B cell (primary cell): ENCODE measurements at regions not wholly inside any gene's neighbourhood (a gene's known extent, or its start where the extent isn't known, plus 50 kb on each side); places are given as distances from the start of the nearest gene placed in this dataset.

ENCODE experiments used
- ATAC-seq: fragments of 200-7000 bp; cut with Tn5 transposase; one replicate; pipeline ENCODE4 v1.10.0; 2021; ENCODE audit warnings: low read depth, mild to moderate bottlenecking, moderate number of reproducible peaks, moderate library complexity
- CTCF ChIA-PET: fragments of 350-600 bp; sonication (Branson Sonifier 250); formaldehyde crosslinking; loops from one replicate; lab custom pipeline; 2021; ENCODE audit warnings: antibody characterized with exemption, inconsistent platforms; lab: Charles Lee
- POLR2A ChIA-PET: fragments of 350-600 bp; sonication (Branson Sonifier 250); formaldehyde crosslinking; loops from one replicate; lab custom pipeline; 2021; ENCODE audit warnings: antibody characterized with exemption; lab: Charles Lee
- DNase-seq: peaks from one replicate; pipeline ENCODE4 v3.0.0; 2013
- H2AFZ ChIP-seq: 2 replicates; pipeline ENCODE4 v1.6.1; 2012; ENCODE audit warnings: mild to moderate bottlenecking, low read depth, low read length; ENCODE audit not compliant: insufficient read depth, poor library complexity, severe bottlenecking
- H3K27ac ChIP-seq, 2 donors: 1 replicate in 1 of 2; 2 replicates in 1 of 2; pipeline ENCODE4 v1.5.1; 2012 to 2013; ENCODE audit warnings: low read length in 2 of 2, mild to moderate bottlenecking in 2 of 2, moderate library complexity in 1 of 2
- H3K27me3 ChIP-seq, 4 experiments: fragments of 200-600 bp in 1 of 4; sonication (generic) in 1 of 4; replicated peaks in 1 of 4; 1 replicate in 2 of 4; 2 replicates in 2 of 4; pipeline versions ENCODE4 v1.6.1 to v1.7.0; 2013 to 2016; ENCODE audit warnings: low read length in 3 of 4, mild to moderate bottlenecking in 2 of 4, mixed read lengths in 1 of 4, moderate library complexity in 1 of 4; ENCODE audit not compliant: insufficient read depth in 4 of 4, control insufficient read depth in 3 of 4; ENCODE audit errors: control extremely low read depth in 1 of 4
- H3K36me3 ChIP-seq, 2 experiments: replicated peaks in 1 of 2; 1 replicate in 1 of 2; 2 replicates in 1 of 2; pipeline versions ENCODE4 v1.6.1 to v1.7.1; 2013; ENCODE audit warnings: low read length in 1 of 2; ENCODE audit not compliant: insufficient read depth in 2 of 2, control insufficient read depth in 1 of 2; ENCODE audit errors: control extremely low read depth in 1 of 2, extremely low read depth in 1 of 2
- H3K4me1 ChIP-seq, 2 donors: fragments of 200-600 bp in 1 of 2; sonication (generic) in 1 of 2; 1 replicate in 1 of 2; 2 replicates in 1 of 2; pipeline versions ENCODE4 v1.5.1 to v1.6.1; 2013 to 2017; ENCODE audit warnings: low read length in 2 of 2; ENCODE audit not compliant: control insufficient read depth in 2 of 2, insufficient read depth in 2 of 2
- H3K4me2 ChIP-seq: replicated peaks from 2 replicates; pipeline ENCODE3; 2012; ENCODE audit warnings: mild to moderate bottlenecking, low read depth, low read length; ENCODE audit not compliant: poor library complexity, severe bottlenecking
- H3K4me3 ChIP-seq, 5 experiments: fragments of 200-600 bp in 1 of 5; sonication (generic) in 1 of 5; 1 replicate in 3 of 5; 2 replicates in 2 of 5; pipeline versions ENCODE4 v1.5.1 to v1.7.0; 2011 to 2016; ENCODE audit warnings: low read length in 4 of 5, mild to moderate bottlenecking in 4 of 5, low read depth in 2 of 5, control low read depth in 1 of 5, moderate library complexity in 1 of 5; ENCODE audit not compliant: insufficient read depth in 1 of 5; ENCODE audit errors: control extremely low read depth in 1 of 5, extremely low read depth in 1 of 5
- H3K79me2 ChIP-seq: fragments of 200-600 bp; sonication (generic); one replicate; pipeline ENCODE4 v1.6.0; 2016; ENCODE audit warnings: low read length; ENCODE audit not compliant: control insufficient read depth, insufficient read depth
- H3K9ac ChIP-seq: fragments of 200-600 bp; sonication (generic); 2 replicates; pipeline ENCODE4 v1.6.1; 2017; ENCODE audit warnings: mild to moderate bottlenecking, low read length, moderate library complexity
- H3K9me3 ChIP-seq, 3 donors: one replicate each; pipeline versions ENCODE4 v1.6.1 to v1.7.1; 2013; ENCODE audit warnings: low read length in 2 of 3; ENCODE audit not compliant: control insufficient read depth in 2 of 3, insufficient read depth in 1 of 3; ENCODE audit errors: control extremely low read depth in 1 of 3
- H4K20me1 ChIP-seq: 2 replicates; pipeline ENCODE4 v1.6.0; 2012; ENCODE audit warnings: mild to moderate bottlenecking, low read length; ENCODE audit not compliant: insufficient read depth, control insufficient read depth, poor library complexity, severe bottlenecking
- H3K27ac Mint-ChIP-seq: one replicate; pipeline ENCODE4 v1.8.0; 2021; ENCODE audit warnings: mixed read lengths
- H3K27me3 Mint-ChIP-seq: one replicate; pipeline ENCODE4 v1.8.0; 2021; ENCODE audit warnings: mixed read lengths
- H3K4me1 Mint-ChIP-seq: one replicate; pipeline ENCODE4 v1.8.0; 2021; ENCODE audit warnings: mixed read lengths
- H3K4me3 Mint-ChIP-seq: one replicate; pipeline ENCODE4 v1.8.0; 2021; ENCODE audit warnings: mixed read lengths
- H3K9me3 Mint-ChIP-seq: one replicate; pipeline ENCODE4 v1.8.0; 2022; ENCODE audit warnings: mixed read lengths; ENCODE audit not compliant: insufficient read depth
- EZH2 ChIP-seq: IDR thresholded peaks from 2 replicates; pipeline ENCODE4 v1.6.1; 2012; ENCODE audit warnings: borderline replicate concordance, low read depth, mild to moderate bottlenecking, moderate library complexity, low read length; ENCODE audit not compliant: insufficient read depth, poor library complexity, severe bottlenecking
- WGBS: methylation state at CpG from one replicate; pipeline ENCODE4 v1.1.5; 2013; ENCODE audit warnings: missing lambda C conversion rate; ENCODE audit not compliant: insufficient coverage; 5-methylcytosine and 5-hydroxymethylcytosine counted together
- intact Hi-C: fragments of 100-400 bp; cut with micrococcal nuclease; formaldehyde crosslinking; loops from one replicate; pipeline ENCODE4 v1.10.0; 2022
- TF ChIP-seq, protein P1 (sequence below): fragments of 200-600 bp; IDR thresholded peaks from one replicate; pipeline ENCODE4 v1.8.0; 2022; ENCODE audit warnings: antibody characterized with exemption, mild to moderate bottlenecking

DNA sequence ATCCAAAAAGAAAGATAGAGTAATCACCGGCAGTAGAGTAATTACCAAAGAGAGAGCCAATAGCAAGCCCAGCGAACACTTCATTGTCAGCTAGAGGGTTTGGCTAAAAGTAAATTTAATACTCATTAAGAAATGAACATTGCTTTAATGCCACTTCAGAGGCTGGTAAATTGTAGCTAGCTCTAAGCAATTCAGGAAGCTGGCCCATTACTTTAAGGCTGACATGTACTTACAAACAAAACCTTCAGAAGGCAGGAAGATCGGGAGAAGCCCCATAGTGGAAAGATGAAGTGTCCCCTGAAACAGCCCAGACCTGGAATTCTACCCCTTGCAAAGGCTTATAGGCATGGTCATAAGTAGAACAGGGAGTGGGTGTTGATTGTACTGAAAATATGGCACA is 396.6 kb upstream of the ID4 start:
- Mint-ChIP-seq H3K9me3 (peaks cover 1% of the 10 kb centered on the region), H3K4me3 (no peak overlapping the region), H3K4me1 (no peaks in the 10 kb centered on the region), H3K27ac (no peak overlapping the region), H3K27me3 (no peaks in the 10 kb centered on the region)
- no CpG with 5 or more reads among the region's 3 CpGs for WGBS
- ChIA-PET POLR2A (no interaction called here), CTCF (no interaction called here)
- no peak overlapping the region for H3K9ac ChIP-seq
- ATAC-seq (no peak), DNase-seq (no peak)
- H3K4me2 ChIP-seq = no peak overlapping the region
- H3K79me2 ChIP-seq = no peaks in the 10 kb centered on the region
- H3K27ac ChIP-seq = no peak overlapping the region
- H3K4me3 ChIP-seq = no peak overlapping the region
- no peaks in the 10 kb centered on the region for H3K36me3 ChIP-seq
- intact Hi-C loops = no loop called here
- H4K20me1 ChIP-seq = no peaks in the 10 kb centered on the region
- TF ChIP-seq, protein P1, sequence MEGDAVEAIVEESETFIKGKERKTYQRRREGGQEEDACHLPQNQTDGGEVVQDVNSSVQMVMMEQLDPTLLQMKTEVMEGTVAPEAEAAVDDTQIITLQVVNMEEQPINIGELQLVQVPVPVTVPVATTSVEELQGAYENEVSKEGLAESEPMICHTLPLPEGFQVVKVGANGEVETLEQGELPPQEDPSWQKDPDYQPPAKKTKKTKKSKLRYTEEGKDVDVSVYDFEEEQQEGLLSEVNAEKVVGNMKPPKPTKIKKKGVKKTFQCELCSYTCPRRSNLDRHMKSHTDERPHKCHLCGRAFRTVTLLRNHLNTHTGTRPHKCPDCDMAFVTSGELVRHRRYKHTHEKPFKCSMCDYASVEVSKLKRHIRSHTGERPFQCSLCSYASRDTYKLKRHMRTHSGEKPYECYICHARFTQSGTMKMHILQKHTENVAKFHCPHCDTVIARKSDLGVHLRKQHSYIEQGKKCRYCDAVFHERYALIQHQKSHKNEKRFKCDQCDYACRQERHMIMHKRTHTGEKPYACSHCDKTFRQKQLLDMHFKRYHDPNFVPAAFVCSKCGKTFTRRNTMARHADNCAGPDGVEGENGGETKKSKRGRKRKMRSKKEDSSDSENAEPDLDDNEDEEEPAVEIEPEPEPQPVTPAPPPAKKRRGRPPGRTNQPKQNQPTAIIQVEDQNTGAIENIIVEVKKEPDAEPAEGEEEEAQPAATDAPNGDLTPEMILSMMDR = no peak
- TF ChIP-seq EZH2 = no peak
- peaks cover 0 to 9% (median 0%) of the 10 kb centered on the region in 3 donors for H3K9me3 ChIP-seq
- H2AFZ ChIP-seq = no peak overlapping the region
- H3K27me3 ChIP-seq = no peaks in the 10 kb centered on the region
- H3K4me1 ChIP-seq = no peaks in the 10 kb centered on the region

DNA sequence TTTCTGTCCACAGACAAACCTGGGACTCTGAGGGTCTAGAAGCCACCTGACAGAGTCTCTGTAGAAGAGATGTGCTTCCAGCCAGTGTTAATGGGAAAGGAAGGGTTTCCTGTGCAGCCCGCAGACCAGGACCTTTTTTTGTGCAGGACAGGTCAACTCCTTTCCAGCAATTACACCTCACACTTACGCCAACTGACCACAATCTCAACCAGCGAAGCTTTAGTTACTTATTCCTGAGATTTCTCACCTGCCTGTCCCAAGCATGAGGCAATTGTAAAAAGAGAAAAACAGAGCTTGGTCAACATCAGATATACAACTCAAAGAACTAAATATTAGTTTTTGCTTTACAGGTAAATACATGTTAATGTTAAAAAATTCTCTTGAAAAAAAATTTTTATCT is 393.8 kb upstream of the ID4 start:
- Histone ChIP-seq H3K9me3 (peaks cover 0 to 5% (median 2%) of the 10 kb centered on the region in 3 donors), H4K20me1 (no peaks in the 10 kb centered on the region), H2AFZ (no peak overlapping the region), H3K79me2 (no peaks in the 10 kb centered on the region), H3K4me3 (no peak overlapping the region), H3K4me1 (no peaks in the 10 kb centered on the region), H3K36me3 (no peaks in the 10 kb centered on the region), H3K9ac (no peak overlapping the region), H3K27me3 (no peaks in the 10 kb centered on the region), H3K4me2 (no peak overlapping the region), H3K27ac (no peak overlapping the region)
- no peak for ATAC-seq
- ChIA-PET POLR2A (no interaction called here), CTCF (no interaction called here)
- Mint-ChIP-seq H3K27ac (no peak overlapping the region), H3K4me3 (no peak overlapping the region), H3K4me1 (no peaks in the 10 kb centered on the region), H3K27me3 (no peaks in the 10 kb centered on the region), H3K9me3 (peaks cover 1% of the 10 kb centered on the region)
- intact Hi-C loops = no loop called here
- WGBS = no CpG with 5 or more reads among the region's 3 CpGs
- DNase-seq = no peak
- TF ChIP-seq, protein P1 = no peak
- TF ChIP-seq EZH2 = no peak
